ENCODE measurements at regions not wholly inside any gene's neighbourhood (a gene's known extent, or its start where the extent isn't known, plus 50 kb on each side); places are given as distances from the start of the nearest gene placed in this dataset.

GRCh38 chr12:126762150-126762549 is 1504.8 kb upstream of the TMEM132C start:
- TF ChIP-seq, protein P1, sequence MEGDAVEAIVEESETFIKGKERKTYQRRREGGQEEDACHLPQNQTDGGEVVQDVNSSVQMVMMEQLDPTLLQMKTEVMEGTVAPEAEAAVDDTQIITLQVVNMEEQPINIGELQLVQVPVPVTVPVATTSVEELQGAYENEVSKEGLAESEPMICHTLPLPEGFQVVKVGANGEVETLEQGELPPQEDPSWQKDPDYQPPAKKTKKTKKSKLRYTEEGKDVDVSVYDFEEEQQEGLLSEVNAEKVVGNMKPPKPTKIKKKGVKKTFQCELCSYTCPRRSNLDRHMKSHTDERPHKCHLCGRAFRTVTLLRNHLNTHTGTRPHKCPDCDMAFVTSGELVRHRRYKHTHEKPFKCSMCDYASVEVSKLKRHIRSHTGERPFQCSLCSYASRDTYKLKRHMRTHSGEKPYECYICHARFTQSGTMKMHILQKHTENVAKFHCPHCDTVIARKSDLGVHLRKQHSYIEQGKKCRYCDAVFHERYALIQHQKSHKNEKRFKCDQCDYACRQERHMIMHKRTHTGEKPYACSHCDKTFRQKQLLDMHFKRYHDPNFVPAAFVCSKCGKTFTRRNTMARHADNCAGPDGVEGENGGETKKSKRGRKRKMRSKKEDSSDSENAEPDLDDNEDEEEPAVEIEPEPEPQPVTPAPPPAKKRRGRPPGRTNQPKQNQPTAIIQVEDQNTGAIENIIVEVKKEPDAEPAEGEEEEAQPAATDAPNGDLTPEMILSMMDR (conservative IDR thresholded peaks at IDR 0.05; ENCODE audit: low read length) = no peak
- no peak for TF ChIP-seq EZH2phosphoT487 (IDR thresholded peaks at IDR 0.05; ENCODE audit: borderline replicate concordance, low read depth, low read length)
